Cardiac muscle cell (in vitro differentiated cells and primary cell): ENCODE measurements at regions not wholly inside any gene's neighbourhood (a gene's known extent, or its start where the extent isn't known, plus 50 kb on each side); places are given as distances from the start of the nearest gene placed in this dataset.
A peak's percentile ranks its signal among the peaks of the same experiment; 100 is the strongest.
"Not testable (repeated sequence)": the region's sequence is repeated elsewhere in the genome, so short reads cannot be mapped to it uniquely, and the experiment has no call there.

Source experiments
- DNase-seq, 2 donors: peaks; one replicate each; pipeline versions ENCODE4 v3.0.0 to v3.0.0-alpha.2; 2010 to 2017; ENCODE audit warnings: low read depth in 1 of 2, low spot score in 1 of 2
- H3K27ac ChIP-seq: fragments of 200-600 bp; sonication (generic); 2 replicates; pipeline ENCODE4 v1.5.1; 2016
- H3K27me3 ChIP-seq: fragments of 200-600 bp; sonication (generic); 2 replicates; pipeline ENCODE4 v1.6.0; 2016; ENCODE audit warnings: control low read depth
- H3K36me3 ChIP-seq: fragments of 200-600 bp; sonication (generic); 2 replicates; pipeline ENCODE4 v1.5.1; 2016; ENCODE audit warnings: control low read depth
- H3K4me1 ChIP-seq: fragments of 200-600 bp; sonication (generic); 2 replicates; pipeline ENCODE4 v1.8.1; 2017; ENCODE audit warnings: low read depth, mild to moderate bottlenecking, mixed run types
- H3K4me3 ChIP-seq: fragments of 200-600 bp; sonication (generic); 2 replicates; pipeline ENCODE4 v1.5.1; 2016; ENCODE audit warnings: mild to moderate bottlenecking
- H3K9me3 ChIP-seq: fragments of 200-600 bp; sonication (generic); 2 replicates; pipeline ENCODE4 v1.5.1; 2017; ENCODE audit warnings: low read depth, mild to moderate bottlenecking, control low read depth
- TF ChIP-seq, protein P1 (sequence below): IDR thresholded peaks from 2 replicates; pipeline ENCODE4 v1.5.1; 2012; ENCODE audit warnings: low read depth, mild to moderate bottlenecking, low read length

DNA sequence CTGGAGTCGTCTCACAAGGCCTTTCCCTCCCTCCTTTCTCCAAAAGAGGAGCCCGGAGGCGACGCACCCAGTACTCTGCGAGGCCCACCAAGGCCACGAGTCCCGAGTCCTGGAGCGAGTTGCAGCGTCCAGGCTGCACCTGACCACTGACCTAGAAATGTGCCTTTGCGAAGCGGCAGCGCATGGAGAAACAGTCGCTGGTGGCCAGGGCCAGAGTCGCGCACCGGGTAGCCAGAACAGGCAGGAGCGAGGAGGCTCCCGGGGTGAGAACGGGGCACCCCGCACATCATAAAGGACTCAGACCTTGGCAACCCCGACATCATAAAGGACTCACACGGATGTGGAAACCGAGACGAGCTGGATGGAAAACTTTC is 318.4 kb downstream of the FAM72C start:
- no peak overlapping the region for H3K4me3 ChIP-seq
- no peaks in the 10 kb centered on the region for H3K36me3 ChIP-seq
- DNase-seq, result no peak
- H3K27me3 ChIP-seq, result peaks cover 45% of the 10 kb centered on the region
- no peaks in the 10 kb centered on the region for H3K9me3 ChIP-seq
- no peak overlapping the region for H3K27ac ChIP-seq
- H3K4me1 ChIP-seq, result no peaks in the 10 kb centered on the region
- TF ChIP-seq, protein P1, sequence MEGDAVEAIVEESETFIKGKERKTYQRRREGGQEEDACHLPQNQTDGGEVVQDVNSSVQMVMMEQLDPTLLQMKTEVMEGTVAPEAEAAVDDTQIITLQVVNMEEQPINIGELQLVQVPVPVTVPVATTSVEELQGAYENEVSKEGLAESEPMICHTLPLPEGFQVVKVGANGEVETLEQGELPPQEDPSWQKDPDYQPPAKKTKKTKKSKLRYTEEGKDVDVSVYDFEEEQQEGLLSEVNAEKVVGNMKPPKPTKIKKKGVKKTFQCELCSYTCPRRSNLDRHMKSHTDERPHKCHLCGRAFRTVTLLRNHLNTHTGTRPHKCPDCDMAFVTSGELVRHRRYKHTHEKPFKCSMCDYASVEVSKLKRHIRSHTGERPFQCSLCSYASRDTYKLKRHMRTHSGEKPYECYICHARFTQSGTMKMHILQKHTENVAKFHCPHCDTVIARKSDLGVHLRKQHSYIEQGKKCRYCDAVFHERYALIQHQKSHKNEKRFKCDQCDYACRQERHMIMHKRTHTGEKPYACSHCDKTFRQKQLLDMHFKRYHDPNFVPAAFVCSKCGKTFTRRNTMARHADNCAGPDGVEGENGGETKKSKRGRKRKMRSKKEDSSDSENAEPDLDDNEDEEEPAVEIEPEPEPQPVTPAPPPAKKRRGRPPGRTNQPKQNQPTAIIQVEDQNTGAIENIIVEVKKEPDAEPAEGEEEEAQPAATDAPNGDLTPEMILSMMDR, result no peak

DNA sequence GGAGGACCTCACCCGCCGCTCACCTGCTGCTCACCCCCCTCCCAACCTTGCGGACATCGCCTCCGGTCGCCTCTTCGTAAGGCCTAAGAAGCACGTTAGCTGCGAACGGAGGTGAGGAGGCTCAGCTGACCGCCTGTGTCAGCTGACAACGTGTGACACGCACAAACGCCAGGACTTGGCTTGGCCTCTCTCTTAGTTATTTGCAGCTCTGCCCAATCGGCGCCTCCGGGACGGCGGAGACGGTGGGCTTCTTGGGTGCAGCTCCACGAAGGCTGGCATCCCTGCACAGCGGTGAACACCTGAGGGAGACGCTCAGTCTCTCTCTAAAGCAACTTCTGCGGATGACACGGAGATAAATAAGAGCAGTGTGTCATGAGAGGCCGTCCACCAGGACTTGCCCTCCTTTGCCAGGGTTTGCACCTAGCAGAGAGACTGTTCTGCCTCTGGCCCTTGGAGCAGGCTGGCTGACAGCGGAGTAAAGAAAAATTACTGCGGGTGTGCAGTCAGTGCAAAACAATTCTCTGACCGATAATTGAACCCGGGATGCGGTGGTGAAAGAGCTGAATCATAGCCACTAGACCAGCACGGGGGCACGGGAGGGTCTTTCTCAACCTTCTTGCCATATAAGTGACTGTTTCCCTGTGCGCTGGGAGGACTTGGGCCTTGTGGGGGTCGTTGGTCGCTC is 318.9 kb downstream of the FAM72C start:
- no peaks in the 10 kb centered on the region for H3K4me1 ChIP-seq
- H3K9me3 ChIP-seq, result no peaks in the 10 kb centered on the region
- H3K4me3 ChIP-seq, result no peak overlapping the region
- DNase-seq, result peak in 1 of 2 donors; percentile 33
- TF ChIP-seq, protein P1, result no peak
- no peak overlapping the region for H3K27ac ChIP-seq
- no peaks in the 10 kb centered on the region for H3K36me3 ChIP-seq
- peaks cover 45% of the 10 kb centered on the region for H3K27me3 ChIP-seq

DNA sequence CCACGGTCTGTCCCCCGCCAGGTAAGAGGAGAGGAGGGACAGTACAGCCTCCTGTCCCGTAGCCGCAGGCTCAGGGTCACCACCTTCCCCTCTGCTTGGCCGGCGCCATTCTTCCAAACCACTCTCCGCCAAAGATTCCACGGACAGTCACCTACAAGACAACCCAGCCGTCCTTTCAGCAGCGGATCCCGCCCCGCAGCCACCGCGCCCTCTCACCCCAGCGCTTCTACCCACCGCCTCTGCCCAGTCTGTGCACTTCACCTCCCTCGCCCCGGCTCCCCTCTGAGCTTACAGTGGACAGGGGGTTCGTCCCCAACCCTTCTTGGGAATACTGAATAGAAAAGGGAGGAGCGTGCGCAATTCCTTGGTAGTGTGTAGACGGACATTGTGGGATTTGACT is 319.6 kb downstream of the FAM72C start:
- no peaks in the 10 kb centered on the region for H3K9me3 ChIP-seq

DNA sequence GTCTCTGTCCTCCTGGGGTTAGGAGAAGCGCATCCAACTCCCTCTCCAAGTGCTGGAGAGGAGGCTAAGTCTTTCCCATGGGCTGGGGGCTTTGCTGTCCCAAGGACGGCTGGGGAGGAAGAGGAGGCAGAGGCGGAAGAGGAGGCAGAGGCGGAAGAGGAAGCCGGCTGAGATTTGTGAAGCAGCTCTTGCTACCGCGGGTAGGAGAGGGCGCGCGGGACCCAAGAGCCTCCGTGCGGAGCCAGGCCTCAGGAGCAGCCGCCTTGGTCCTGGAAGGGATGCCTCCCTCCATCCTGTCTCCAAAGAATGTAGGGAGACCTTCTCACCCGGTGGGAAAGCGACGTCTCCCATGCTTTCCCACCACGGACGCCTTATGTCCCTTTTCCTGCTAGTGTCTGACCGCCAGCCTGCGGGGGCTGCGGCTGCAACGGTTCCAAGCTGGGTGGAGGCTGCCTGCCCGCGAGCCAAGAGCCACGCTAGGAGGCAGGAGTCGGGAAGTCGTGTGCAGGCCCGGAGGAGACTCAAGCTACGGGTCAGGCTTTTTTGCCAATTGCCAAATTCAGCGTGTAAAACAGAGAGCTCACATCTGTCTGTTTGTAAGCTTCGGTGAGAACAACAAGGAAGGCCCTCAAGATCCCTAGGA is 320.3 kb downstream of the FAM72C start:
- no peaks in the 10 kb centered on the region for H3K4me1 ChIP-seq
- H3K4me3 ChIP-seq, result no peak overlapping the region
- TF ChIP-seq, protein P1, result no peak
- DNase-seq, result no peak
- H3K36me3 ChIP-seq, result no peaks in the 10 kb centered on the region
- H3K9me3 ChIP-seq, result no peaks in the 10 kb centered on the region
- peaks cover 45% of the 10 kb centered on the region for H3K27me3 ChIP-seq
- no peak overlapping the region for H3K27ac ChIP-seq

More for the DNA sequence above, 319.6 kb downstream of the FAM72C start:
- Histone ChIP-seq H3K27me3 (peaks cover 45% of the 10 kb centered on the region), H3K4me3 (no peak overlapping the region), H3K36me3 (no peaks in the 10 kb centered on the region), H3K27ac (no peak overlapping the region), H3K4me1 (no peaks in the 10 kb centered on the region)
- no peak for DNase-seq
- TF ChIP-seq, protein P1, result no peak

DNA sequence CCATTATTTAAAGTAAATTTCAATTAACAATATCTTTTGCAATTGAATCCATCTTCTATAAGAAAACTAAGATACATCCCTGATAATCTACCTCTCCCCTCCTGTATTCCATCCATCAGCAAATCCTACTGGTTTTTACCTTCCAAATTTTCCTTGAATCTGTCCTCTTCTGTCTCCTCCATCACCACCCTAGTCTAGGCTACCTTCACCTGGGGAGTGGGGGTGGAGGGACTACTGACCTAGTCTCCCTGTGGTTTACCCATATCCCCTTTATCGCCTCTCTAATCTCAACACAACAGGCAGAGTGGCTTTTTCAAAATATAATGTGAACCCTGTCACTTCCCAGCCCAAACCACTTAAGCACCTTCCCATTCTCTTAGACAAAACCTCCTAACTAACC is 327.8 kb downstream of the FAM72C start:
- peaks cover 16% of the 10 kb centered on the region for H3K27me3 ChIP-seq
- not testable (repeated sequence) for H3K4me3 ChIP-seq, H3K36me3 ChIP-seq, DNase-seq, H3K9me3 ChIP-seq, H3K4me1 ChIP-seq, H3K27ac ChIP-seq

DNA sequence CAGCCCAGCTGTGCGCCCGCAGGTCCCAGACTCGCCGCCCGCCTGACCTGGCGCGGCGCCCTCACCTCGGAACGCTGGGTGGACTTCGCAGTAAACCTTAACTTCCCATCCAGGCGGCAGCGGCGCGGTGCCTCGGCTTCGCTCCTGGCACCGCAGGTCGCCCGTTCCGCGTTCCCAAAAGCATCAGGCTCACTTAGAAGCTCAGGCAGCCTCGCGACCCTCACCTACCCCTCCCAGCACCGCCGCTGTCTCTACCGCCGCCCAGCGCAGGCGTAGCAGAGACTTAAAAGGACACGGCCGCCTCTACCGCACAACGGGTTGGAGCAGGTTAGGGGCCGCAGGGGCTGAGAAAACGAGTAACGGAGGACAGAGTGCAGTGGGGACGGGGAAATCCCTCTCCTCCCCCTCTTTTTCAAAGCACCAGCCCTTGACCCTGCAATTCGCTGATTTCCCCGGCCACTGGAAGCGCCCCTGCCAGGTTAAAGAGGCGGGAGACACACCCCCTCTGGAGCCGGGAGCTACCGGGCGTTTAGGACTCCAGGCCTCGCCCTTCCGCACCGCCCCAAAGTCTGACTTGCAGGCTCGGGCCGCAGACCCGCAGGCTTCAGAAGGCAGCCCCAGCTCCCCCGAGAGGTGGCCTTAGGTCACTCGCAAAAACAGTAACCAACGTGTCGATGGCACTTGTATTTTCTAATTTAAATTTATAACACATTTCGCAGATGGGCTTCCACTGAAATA is 328.5 kb downstream of the FAM72C start:
- no peak overlapping the region for H3K27ac ChIP-seq
- no peak for DNase-seq
- H3K27me3 ChIP-seq, result peaks cover 13% of the 10 kb centered on the region
- no peaks in the 10 kb centered on the region for H3K36me3 ChIP-seq
- TF ChIP-seq, protein P1, result no peak
- no peaks in the 10 kb centered on the region for H3K4me1 ChIP-seq
- H3K4me3 ChIP-seq, result no peak overlapping the region
- no peaks in the 10 kb centered on the region for H3K9me3 ChIP-seq
